ENCODE measurements at regions not wholly inside any gene's neighbourhood (a gene's known extent, or its start where the extent isn't known, plus 50 kb on each side); places are given as distances from the start of the nearest gene placed in this dataset.
"Not testable (repeated sequence)": the region's sequence is repeated elsewhere in the genome, so short reads cannot be mapped to it uniquely, and the experiment has no call there.

DNA sequence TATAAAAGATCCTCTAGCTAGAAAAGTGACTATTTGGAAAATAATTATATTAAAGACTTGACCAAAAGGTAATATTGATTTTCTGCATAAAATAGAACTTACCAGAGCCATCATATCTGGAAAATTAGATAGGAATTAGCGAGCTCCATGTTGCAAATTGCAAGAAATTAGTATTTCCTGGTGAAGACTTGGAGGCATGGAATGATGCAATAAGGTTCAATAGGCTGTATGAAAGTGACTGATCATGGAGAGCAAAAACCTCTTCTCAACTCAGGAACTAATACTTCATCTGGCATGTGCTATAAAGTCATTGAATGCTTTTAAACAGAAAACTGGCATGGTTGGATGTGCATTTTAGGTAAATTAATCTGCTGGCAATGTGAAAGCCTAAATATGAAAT lies 66.3 kb upstream of the UFM1 start:
- no peak for DNase-seq

DNA sequence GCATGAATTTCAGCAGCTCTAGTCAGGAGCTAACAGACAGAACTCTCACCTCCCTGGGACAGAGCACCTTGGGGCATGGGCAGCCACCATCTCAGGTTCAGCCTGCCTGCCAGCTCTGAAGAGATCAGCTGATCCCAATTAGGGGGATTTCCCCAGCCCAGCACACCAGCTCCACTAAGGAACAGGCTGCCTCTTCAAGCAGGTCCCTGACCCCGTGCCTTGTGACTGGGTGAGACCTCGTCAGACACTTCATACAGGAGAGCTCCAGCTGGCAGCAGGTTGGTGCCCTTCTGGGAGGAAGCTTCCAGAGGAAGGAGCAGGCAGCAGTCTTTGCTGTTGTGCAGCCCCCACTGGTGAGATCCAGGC lies 84.5 kb upstream of the UFM1 start:
- DNase-seq = no peak

DNA sequence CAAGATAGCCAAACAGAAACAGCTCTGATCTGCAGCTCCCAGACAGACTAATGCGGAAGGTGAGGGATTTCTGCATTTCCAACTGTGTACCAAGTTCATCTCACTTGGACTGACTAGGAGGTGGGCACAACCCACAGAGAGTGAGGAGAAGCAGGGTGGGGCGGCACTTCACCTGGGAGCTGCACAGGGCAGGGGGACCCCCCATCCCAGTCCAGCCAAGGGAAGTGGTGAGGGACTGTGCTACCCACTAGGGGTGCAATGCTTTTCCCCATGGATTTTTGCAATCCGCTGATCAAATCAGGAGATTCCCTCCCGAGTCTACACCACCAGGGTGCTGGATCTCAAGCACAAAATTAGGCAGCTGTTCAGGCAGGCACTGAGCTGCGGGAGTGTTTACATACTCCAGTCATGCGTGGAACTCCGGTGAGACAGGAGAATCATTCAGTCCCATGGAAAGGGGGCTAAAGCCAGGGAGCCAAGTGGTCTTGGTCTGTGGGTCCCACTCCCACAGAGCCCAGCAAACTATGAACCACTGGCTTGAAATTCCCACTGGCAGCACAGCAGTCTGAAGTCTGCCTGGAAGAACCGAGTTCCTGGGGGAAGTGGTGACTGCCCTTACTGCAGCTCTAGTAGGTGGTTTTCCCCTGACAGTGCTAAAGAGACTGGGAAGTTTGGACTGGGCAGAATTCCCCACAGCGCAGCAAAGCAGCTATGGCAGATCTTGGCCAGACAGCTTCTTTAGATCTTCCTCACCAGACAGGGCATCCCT lies 85.1 kb upstream of the UFM1 start:
- DNase-seq = no peak

DNA sequence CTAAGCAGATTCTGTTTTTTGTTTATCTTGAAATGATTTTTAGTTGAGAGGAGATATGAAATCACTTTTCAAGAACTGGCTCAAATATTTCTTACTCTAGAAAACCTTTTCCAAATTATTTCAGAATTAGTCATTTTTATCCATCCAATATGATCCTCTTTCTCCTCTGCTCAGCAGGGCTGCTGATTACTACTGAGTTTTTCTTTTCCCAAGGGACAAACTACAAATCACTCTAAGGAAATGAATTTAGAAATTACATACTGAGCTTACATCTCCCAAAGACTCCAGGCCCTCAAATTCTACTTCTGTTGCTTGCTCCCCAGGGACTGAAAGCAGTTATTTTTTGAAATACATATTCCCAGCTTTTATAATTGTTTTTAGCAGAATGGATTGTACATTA lies 87.4 kb upstream of the UFM1 start:
- no peak for DNase-seq

DNA sequence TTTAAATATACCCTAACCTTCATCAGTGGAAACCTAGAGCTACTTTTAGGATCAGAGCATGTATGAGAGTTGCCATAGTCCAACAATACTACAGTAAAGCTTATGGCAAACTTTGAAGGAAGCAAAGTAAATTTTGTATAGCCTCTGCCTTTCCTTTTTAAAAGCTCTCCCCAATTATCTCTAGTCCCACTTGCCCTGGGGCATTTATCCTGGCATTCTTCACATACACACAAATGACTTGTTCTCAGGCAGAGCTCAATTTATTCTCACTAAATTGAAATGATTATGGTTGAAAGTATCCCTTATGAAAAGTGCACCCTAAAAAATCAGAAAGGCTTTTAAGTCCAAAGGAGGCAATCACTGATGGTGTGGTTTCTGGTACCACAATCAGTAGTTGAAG lies 94.1 kb upstream of the UFM1 start:
- no peak for DNase-seq

DNA sequence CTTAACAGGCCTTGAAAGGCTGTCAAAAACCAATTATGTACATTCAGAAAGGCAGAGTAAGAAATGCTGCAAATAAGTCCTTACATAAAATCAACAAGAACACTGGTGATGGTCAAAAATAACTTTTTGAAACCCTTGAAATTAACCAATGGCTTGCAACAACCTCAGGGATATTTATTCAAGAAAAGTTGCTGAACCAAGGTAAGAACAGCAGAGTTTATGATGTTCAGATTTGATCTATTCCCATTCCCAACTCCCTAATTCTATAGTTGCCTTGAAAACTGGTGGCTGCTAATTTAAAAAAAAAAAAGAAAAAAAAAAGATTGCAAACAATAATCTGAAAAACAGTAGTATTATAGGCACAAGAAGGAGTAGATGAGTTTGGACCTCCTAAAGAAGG lies 109.8 kb upstream of the UFM1 start:
- DNase-seq = no peak

DNA sequence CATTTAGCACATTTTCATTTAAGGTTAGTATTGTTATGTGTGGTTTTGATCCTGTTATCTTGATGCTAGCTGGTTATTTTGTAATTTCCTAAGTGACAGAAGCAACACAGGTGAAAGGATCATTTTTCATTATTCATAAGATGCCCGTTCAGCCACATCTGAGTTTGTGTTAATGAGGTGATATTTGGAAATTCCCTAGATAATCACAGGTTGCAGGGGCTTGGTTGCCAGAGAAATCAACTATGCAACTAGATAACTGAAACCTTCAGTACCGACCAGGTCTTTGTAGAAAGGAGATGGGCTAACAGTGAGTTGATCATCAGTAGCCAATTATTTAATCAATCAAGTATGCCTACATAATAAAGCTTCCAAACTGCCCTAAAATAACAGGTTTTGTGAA lies 121.3 kb upstream of the UFM1 start:
- no peak for DNase-seq

DNA sequence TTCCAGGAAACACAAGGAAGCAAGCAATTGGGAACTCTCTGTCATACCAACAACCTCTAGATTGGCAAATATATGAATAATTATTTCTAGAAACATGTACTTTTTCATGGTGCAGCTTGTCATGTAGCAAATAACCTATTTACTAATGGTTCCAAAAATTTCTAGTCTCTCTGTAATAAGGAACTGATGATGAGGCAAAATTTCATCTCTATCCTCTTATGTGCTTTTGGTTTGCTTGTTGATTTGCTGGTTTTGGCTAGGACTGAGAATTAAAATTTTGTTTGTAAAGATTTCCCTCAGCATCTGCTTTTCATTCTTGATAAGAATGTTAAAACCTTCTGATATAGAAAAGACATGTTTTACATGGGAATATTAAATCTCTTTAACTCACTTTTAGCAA lies 123.2 kb upstream of the UFM1 start:
- DNase-seq = no peak

DNA sequence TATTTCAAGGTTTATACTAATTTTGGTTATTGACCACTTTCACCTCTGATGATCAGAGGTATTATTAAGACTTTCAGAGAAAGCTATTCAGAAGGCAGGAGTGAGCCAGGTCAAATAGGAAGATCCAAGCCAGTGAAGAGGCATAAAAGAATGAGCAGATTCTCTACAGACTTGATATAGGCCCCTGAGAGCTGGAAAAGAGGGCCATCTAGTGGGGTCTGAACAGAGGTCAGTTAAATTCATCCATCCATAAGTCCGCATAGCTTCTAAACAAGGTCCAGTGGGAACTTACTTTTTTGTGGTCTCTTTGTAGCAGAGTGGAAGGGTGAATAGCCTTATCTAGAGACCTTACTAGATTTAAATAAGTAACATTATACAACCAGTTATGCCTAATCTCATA lies 126.6 kb upstream of the UFM1 start:
- no peak for DNase-seq

DNA sequence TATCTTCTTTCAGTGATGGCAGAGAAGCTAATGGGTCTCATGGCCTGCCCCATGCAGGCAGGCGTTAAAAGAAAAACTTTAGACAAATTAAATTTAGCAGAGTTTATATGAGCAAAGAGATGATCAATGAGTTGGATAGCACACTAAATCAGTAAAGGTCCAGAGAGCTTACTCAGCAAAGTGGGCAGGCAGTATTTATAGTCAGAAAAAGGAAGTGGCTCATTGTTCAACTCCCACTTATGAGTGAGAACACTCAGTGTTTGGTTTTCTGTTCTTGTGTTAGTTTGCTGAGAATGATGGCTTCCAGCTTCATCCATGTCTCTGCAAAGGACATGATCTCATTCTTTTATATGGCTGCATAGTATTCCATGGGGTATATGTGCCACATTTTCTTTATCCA lies 128.5 kb upstream of the UFM1 start:
- DNase-seq = not testable (repeated sequence)

DNA sequence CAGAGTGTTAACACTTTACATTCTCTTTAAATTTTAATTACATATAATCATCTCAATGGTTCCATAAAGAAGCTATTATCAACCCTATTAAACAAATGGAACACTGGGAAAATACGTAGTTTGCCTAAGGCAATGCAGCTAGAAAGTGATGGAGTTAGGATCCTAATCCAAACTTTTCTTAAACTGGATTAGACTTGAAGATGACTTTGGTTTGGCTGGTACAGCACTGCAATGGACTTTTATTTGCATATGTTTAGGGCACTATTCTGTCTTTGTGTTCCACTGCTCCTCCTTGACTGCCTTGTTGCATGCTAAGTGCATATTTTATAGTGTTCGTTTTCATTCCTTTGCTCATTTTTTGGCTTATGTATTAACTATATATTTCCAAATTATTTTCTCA lies 133.5 kb upstream of the UFM1 start:
- DNase-seq = no peak

DNA sequence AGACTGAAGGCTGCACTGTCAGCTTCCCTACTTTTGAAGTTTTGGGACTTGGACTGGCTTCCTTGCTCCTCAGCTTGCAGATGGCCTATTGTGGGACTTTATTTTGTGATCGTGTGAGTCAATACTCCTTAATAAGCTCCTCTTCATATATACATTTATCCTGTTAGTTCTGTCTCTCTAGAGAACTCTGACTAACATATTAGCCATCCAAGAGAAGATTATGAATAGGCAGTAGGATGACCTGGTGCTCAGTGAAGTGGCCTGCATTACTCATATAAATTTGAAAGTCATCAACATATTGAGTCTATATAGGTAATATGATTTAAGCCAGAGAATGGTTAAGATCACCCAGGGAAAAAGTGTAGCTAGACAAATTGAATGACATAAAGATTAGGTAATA lies 136.3 kb upstream of the UFM1 start:
- DNase-seq = no peak

DNA sequence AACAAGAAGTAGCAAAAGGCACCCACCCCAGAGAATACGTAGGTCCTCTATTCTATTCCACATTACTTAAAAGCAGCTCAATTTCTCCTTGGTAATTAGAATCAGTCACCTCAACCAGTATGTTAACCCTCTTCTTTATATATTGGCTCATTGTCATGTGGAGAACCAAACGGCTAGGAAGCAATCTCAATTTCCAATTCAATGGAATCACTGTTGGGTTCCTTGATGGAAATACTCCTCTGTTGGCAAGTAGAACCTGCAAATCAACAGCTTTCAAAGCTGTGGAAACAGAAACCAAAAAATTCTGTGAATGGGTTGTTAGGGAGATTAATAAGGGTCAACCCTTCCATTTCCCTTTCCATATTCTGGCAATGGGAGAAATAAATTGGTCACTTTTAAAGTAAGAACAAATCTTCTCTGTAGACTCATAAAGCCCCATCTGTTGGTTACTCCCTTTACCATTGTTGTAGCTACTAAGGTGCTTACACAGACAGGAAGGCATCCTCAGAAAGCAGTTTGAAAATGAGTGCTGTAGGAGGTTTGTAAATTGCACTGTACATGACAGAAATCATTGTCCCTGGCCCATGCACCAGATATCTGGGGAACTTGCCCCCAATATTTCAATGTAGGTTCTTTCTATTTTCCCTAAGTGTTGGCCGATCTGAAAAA lies 138.6 kb upstream of the UFM1 start:
- no peak for DNase-seq

DNA sequence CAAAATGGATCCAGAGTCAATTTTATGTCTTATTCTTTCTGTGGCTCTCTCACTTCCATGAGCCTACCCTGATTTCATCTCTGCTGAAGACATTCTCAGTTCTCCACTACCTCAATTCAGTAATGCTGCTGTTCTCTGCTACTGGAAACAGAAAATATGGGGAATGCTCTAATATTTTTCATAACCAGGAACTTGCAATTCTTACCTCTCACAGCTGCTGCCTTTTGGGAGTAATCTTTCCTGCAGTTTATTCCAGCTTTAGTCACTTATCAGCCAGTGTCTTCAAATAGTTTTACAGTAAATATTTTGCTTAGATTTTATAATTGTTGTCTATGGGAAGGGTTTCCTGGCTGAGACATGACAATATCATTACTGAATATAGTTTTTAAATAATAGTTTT lies 145.1 kb upstream of the UFM1 start:
- no peak for DNase-seq

DNA sequence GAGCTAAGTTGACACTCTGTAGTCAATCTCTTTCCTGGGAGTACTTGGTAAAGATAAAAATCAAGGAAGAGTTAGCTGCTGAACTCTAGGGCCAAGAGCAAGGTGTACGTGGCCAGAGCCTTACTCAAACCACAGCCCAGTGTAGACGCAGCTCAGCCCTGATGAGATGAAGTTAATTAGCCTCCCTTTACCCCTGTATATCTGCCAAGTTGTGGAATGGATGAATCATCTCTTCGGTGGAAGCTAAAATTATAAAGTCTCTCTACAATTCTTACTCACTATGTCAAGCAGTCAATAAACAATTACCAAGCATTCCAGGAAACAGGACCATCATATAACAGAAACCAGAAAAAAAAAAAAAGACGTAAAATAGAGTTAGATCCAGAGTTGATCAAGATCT lies 146.9 kb upstream of the UFM1 start:
- DNase-seq = no peak

DNA sequence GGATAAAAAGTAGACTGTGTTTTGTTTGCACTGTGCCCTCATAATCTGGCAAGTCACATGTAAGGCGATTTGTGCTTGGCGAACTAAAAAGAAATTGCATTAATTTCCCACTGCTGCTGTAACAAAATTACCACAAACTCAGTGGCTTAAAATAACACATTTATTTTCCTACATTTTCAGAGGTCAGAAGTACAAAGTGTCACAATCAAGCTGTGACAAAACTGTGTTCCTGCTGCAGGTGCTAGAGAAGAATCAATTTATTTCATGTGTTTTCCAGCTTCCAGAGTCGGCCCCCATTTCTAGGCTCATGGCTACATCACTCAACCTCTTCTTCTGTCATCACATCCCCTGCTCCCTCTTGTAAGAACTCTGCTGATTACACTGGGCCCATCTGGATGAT lies 158.6 kb upstream of the UFM1 start:
- no peak for DNase-seq

DNA sequence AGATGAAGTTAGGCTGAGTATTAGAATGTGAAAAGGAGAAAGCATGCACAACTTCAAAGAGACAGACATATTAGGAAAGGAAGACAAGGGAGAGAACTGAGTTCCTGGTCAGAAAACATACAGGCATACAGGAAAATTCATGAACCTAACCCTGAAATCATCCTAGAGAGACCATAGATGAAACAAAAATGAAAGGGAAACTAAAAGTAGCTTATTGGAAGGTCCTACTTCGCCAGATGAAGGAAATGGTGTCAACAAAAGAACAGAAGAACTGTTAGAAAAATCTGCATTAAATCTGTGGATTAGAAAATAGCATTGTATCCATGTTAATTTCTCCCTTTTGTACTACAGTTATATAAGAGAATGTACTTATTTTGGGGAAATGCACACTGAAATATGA lies 169.0 kb upstream of the UFM1 start:
- DNase-seq = no peak

DNA sequence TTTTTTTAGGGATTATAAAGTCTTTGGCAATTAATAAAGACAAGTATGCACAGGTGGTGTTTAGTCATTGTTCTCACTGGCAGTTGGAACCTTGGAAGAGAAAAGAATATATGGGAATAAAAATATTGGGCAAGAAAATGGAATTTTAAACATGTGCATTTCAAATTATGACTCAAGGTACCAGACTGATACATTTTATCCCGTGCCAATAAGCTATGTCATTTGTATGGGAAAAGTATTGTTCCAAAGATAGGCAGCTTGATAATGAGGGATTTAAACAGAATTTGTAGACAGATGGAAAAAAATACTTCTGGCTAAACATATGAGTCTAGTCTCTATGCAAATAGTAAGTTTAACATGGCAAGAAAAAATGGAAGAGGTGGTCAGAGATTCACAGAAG lies 169.5 kb upstream of the UFM1 start:
- DNase-seq = no peak

DNA sequence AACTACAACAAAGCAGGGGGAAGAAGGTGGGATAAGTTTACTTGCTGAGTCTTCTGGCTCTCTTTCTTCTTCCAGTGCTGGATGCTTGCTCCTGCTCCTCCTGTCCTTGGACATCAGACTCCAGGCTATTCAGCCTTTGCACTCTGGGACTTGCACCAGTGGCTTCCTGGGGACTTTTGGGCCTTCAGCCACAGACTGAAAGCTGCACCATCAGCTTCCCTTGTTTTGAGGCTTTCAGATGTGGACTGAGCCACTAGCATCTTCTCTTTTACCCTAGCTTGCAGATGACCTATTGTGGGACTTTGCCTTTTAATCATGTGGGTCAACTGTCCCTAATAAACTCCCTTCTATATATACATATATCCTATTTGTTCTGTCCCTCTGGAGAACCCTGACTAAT lies 173.0 kb upstream of the UFM1 start:
- DNase-seq = no peak

DNA sequence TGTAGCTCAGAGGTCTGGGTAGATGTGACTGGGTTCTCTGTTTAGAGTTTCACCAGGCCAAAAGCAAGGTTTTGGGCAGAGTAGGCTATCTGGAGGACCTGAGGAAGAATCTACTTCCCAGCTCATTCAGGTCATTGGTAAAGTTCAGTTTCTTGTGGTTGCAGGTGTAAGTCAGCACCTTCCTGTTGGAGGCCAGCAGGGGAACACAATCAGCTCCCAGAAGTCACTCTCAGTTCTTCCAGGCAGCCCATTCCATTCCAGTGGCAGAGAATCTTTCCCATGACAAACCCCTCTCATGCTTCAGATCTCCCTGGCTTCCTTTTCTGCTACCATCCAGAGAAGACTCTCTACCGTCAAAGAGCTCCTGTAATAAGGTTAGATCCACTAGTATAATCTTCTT lies 176.2 kb upstream of the UFM1 start:
- DNase-seq = no peak

DNA sequence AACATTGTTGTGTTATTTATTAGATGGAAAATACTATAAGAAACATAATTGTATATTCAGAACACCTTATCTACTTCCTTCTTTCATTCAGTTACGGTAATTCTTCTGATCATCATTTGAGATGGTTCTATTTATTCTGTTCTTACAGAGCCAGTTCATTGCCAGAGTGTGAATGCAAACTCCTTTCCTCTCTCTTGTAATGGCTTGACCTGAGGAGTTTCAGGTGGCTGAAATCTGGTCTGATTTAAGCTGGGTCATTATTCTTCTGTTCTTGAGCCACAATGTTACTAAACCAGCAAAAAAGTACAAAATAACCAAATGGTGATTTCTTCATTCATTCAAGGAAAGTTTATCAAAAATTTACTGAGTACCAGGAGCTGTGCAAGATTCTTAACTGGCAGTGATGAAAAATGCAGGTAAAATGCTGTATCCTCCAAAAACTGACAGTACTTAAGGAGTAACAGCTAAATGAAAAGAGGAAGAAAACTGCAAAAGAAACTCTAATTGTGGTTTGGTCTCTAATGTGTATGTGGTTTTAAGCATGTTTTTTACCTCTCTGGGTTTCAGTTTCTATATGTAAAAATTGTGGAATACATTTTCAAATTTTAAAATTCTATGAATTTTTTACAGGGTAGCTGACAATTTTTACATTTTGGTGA lies 182.4 kb upstream of the UFM1 start:
- DNase-seq = no peak

DNA sequence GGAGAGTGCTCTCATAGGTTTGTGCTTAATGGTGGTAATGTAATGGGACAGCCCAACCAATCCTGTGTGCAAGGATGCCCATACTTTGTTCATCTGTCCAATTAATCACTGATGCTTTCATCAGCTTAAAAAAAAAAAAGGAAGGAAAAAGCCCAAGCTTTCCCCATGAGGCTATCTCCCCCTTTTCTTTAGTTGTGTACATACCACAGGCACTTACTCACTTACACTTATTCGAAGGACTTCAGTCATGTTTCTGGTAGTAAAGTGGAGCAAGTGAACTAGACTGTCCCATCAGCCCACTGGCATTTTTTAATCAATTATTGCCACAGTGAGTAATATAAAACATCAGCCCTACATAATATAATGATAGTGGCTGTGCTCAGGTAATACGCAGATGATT lies 183.5 kb upstream of the UFM1 start:
- DNase-seq = no peak

DNA sequence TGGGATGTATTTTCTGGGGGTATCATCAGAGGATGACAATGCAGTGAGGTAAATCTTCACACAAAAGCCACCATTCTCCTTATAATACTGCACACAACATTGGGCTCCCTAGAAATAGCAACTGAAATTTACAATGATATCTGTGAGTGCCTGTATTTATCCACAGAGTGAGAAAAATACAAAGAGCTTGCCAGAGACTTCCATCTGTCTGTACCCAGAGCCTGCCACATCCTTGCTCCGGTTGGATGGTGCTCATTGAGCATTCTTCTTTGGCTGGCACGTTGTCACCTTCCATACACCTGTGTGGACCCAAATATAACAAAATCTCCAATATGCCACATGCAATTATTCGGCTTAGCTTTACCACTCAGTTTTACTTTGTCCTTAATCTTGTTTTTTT lies 189.5 kb upstream of the UFM1 start:
- no peak for DNase-seq

DNA sequence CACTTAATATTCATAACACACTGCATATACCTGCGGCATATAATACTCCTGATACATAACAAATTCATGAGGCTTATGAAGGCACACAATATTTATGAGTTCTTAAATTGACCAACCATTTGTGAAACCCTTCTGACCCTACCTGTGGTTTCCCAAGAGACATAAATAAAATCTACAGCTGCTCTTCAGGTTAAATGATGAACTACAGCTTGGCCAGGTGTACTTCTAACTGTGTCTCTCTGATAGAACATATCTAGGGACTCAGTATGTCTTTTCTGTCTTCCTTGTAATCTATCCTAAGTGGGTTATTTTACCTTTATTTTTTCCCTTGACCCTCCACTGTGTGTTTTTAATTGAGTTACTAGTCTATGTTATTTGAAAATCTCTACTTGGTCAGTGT lies 189.9 kb upstream of the UFM1 start:
- no peak for DNase-seq

DNA sequence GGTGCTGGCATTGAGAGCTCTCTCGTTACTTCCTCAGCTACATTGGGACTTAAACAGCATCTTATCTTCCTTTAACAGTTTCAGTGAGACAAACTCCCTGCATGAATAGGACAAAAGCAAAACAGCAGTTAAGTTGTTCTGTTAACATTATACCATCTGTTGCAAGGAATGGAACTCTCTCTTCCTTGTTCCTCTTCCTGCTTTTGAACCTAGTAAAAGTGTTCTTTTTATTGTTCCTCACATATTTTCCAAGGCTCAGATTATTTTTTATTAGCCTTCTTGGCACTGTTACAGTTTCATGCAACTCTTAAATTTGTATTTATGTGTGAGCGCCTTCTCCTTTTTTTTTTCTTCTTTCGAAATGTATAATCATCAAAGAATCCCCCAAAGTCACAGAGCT lies 202.6 kb upstream of the UFM1 start:
- DNase-seq = no peak

Data from NCI-H774 (cell line).